ENCODE measurements at regions not wholly inside any gene's neighbourhood (a gene's known extent, or its start where the extent isn't known, plus 50 kb on each side); places are given as distances from the start of the nearest gene placed in this dataset.

GRCh38 chr11:82465481-82465880 lies 268.2 kb downstream of the FAM181B start:
- Histone ChIP-seq H3K9me3 (replicated peaks; ENCODE audit: control insufficient read depth, insufficient read depth, low read length) (no peaks in the 10 kb centered on the region), H4K20me1 (ENCODE audit: control insufficient read depth, insufficient read depth) (no peaks in the 10 kb centered on the region), H3K27ac (ENCODE audit: control insufficient read depth, insufficient read depth) (no peak overlapping the region), H3K4me1 (ENCODE audit: control insufficient read depth, insufficient read depth, low read length) (no peaks in the 10 kb centered on the region), H3K4me3 (no peak overlapping the region), H3K9ac (ENCODE audit: control insufficient read depth, insufficient read depth, low read length) (no peak overlapping the region), H2AFZ (ENCODE audit: control insufficient read depth, low read depth, low read length) (no peak overlapping the region), H3K4me2 (ENCODE audit: control insufficient read depth, insufficient read depth) (no peak overlapping the region), H3K36me3 (ENCODE audit: control insufficient read depth in 2 of 2, insufficient read depth in 2 of 2, low read length in 1 of 2) (no peaks in the 10 kb centered on the region), H3K79me2 (ENCODE audit: control insufficient read depth, insufficient read depth, low read length) (no peaks in the 10 kb centered on the region), H3K27me3 (replicated peaks in 1 of 2; ENCODE audit: control insufficient read depth in 2 of 2, insufficient read depth in 2 of 2, low read length in 1 of 2) (no peaks in the 10 kb centered on the region)
- SMC1A ChIA-PET (ENCODE audit: uncharacterized antibody, unreplicated experiment) = no interaction called here
- ATAC-seq (no peak), FAIRE-seq (no peak), DNase-seq (ENCODE audit: low read depth, low spot score) (no peak)
- in situ Hi-C loops (cut with MboI) (no loop called here), intact Hi-C loops (cut with micrococcal nuclease; ENCODE audit: unreplicated experiment) (no loop called here)
- BruUV-seq (replicated peaks) = no TSS peak
- POLR2A ChIA-PET = no interaction called here
- RAD21 ChIA-PET (ENCODE audit: unreplicated experiment) = no interaction called here
- TF ChIP-seq E4F1 (IDR thresholded peaks at IDR 0.05; ENCODE audit: borderline replicate concordance, partially characterized antibody) = no peak
- 49% methylated on average over 2 of the region's 2 CpGs for WGBS (ENCODE audit: insufficient coverage, insufficient replicate concordance, low lambda C conversion rate, missing lambda C conversion rate)
- CTCF ChIA-PET = no interaction called here

GRCh38 chr11:82462608-82463242 lies 270.9 kb downstream of the FAM181B start:
- intact Hi-C loops (cut with micrococcal nuclease; ENCODE audit: unreplicated experiment) = no loop called here
- SMC1A ChIA-PET (ENCODE audit: uncharacterized antibody, unreplicated experiment) = interaction anchor here (0.6 kb wide), 1 partner anchor 70 kb away, joined by 3 read pairs; no protein-coding TSS in a partner anchor
- DNase-seq (ENCODE audit: low read depth, low spot score) = no peak

More at GRCh38 chr11:82462608-82463242, 270.9 kb downstream of the FAM181B start:
- H3K4me3 ChIP-seq = no peak overlapping the region
- no peak for TF ChIP-seq SMARCA5 (IDR thresholded peaks at IDR 0.05)
- TF ChIP-seq PRDM15 (CRISPR knock-in tag; IDR thresholded peaks at IDR 0.05) = no peak
- TF ChIP-seq CBX5 (IDR thresholded peaks at IDR 0.05; ENCODE audit: low read depth) = no peak
- TF ChIP-seq CHD1 (IDR thresholded peaks at IDR 0.05; ENCODE audit: low read depth, low read length) = no peak
- TF ChIP-seq MLLT1 (IDR thresholded peaks at IDR 0.05) = no peak
- no peaks in the 10 kb centered on the region for H3K36me3 ChIP-seq (ENCODE audit: control insufficient read depth in 2 of 2, insufficient read depth in 2 of 2, low read length in 1 of 2)
- WGBS (ENCODE audit: insufficient coverage, insufficient replicate concordance, low lambda C conversion rate, missing lambda C conversion rate) = 59% methylated on average over 4 of the region's 4 CpGs
- no peaks in the 10 kb centered on the region for H3K4me1 ChIP-seq (ENCODE audit: control insufficient read depth, insufficient read depth, low read length)
- no peak overlapping the region for H3K9ac ChIP-seq (ENCODE audit: control insufficient read depth, insufficient read depth, low read length)
- H2AFZ ChIP-seq (ENCODE audit: control insufficient read depth, low read depth, low read length) = no peak overlapping the region
- ATAC-seq = no peak
- no peak overlapping the region for H3K27ac ChIP-seq (ENCODE audit: control insufficient read depth, insufficient read depth)
- no peak overlapping the region for H3K4me2 ChIP-seq (ENCODE audit: control insufficient read depth, insufficient read depth)
- H3K9me3 ChIP-seq (replicated peaks; ENCODE audit: control insufficient read depth, insufficient read depth, low read length) = no peaks in the 10 kb centered on the region
- in situ Hi-C loops (cut with MboI) = no loop called here
- H3K79me2 ChIP-seq (ENCODE audit: control insufficient read depth, insufficient read depth, low read length) = no peaks in the 10 kb centered on the region
- H3K27me3 ChIP-seq (replicated peaks in 1 of 2; ENCODE audit: control insufficient read depth in 2 of 2, insufficient read depth in 2 of 2, low read length in 1 of 2) = no peaks in the 10 kb centered on the region
- BruUV-seq (replicated peaks) = no TSS peak
- RAD21 ChIA-PET (ENCODE audit: unreplicated experiment) = no interaction called here
- H4K20me1 ChIP-seq (ENCODE audit: control insufficient read depth, insufficient read depth) = no peaks in the 10 kb centered on the region
- no peak for FAIRE-seq
- CTCF ChIA-PET = no interaction called here
- POLR2A ChIA-PET = no interaction called here
